ENCODE measurements at regions not wholly inside any gene's neighbourhood (a gene's known extent, or its start where the extent isn't known, plus 50 kb on each side); places are given as distances from the start of the nearest gene placed in this dataset.

GRCh38 chr7:132677918-132678317 lies 101.6 kb upstream of the PLXNA4 start:
- Histone ChIP-seq H3F3A (ENCODE audit: insufficient read depth) (no peaks in the 10 kb centered on the region), H3K79me2 (ENCODE audit: insufficient read depth) (no peaks in the 10 kb centered on the region), H3K9me3 (ENCODE audit: low read depth) (no peaks in the 10 kb centered on the region), H3K36me3 (ENCODE audit: low read depth) (no peaks in the 10 kb centered on the region), H3K4me2 (ENCODE audit: unreplicated experiment) (no peak overlapping the region), H3K4me1 (ENCODE audit: insufficient read depth) (no peaks in the 10 kb centered on the region), H3K27ac (no peak overlapping the region), H3K4me3 (no peak overlapping the region), H3K27me3 (replicated peaks; ENCODE audit: insufficient read depth) (0 out of 2 replicates have a peak, but pooled peaks cover 4% of the 10 kb centered on the region), H3K9ac (no peak overlapping the region), H4K20me1 (ENCODE audit: insufficient read depth) (no peaks in the 10 kb centered on the region), H2AFZ (no peak overlapping the region), H3K9me2 (ENCODE audit: insufficient read depth) (no peaks in the 10 kb centered on the region)
- DNase-seq: no peak
- no peak for TF ChIP-seq EZH2phosphoT487 (IDR thresholded peaks at IDR 0.05; ENCODE audit: insufficient read depth, low read depth)
- TF ChIP-seq EZH2 (IDR thresholded peaks at IDR 0.05; ENCODE audit: insufficient read depth, poor library complexity, severe bottlenecking): no peak
- in situ Hi-C loops (cut with MboI): no loop called here
- 28 to 42% methylated on average over 5 of the region's 5 CpGs for WGBS, 2 experiments (ENCODE audit: low coverage in 1 of 2, low lambda C conversion rate in 2 of 2, missing lambda C conversion rate in 2 of 2)

GRCh38 chr7:132672200-132672990 lies 96.1 kb upstream of the PLXNA4 start:
- DNase-seq: no peak
- no peaks in the 10 kb centered on the region for H3F3A ChIP-seq (ENCODE audit: insufficient read depth)
- no peaks in the 10 kb centered on the region; the same call in 1 of the 2 replicates for H3K27me3 ChIP-seq (replicated peaks; ENCODE audit: insufficient read depth)
- H3K27ac ChIP-seq: no peak overlapping the region
- no peaks in the 10 kb centered on the region for H3K9me3 ChIP-seq (ENCODE audit: low read depth)
- TF ChIP-seq EZH2 (IDR thresholded peaks at IDR 0.05; ENCODE audit: insufficient read depth, poor library complexity, severe bottlenecking) (no peak), EZH2phosphoT487 (IDR thresholded peaks at IDR 0.05; ENCODE audit: insufficient read depth, low read depth) (no peak)
- no peak overlapping the region for H2AFZ ChIP-seq
- no peaks in the 10 kb centered on the region for H3K79me2 ChIP-seq (ENCODE audit: insufficient read depth)
- no peaks in the 10 kb centered on the region for H3K36me3 ChIP-seq (ENCODE audit: low read depth)
- H3K4me1 ChIP-seq (ENCODE audit: insufficient read depth): no peaks in the 10 kb centered on the region
- no peak overlapping the region for H3K4me2 ChIP-seq (ENCODE audit: unreplicated experiment)
- H3K9me2 ChIP-seq (ENCODE audit: insufficient read depth): no peaks in the 10 kb centered on the region
- no peaks in the 10 kb centered on the region for H4K20me1 ChIP-seq (ENCODE audit: insufficient read depth)
- 61 to 67% methylated on average over 9 of the region's 9 CpGs for WGBS, 2 experiments (ENCODE audit: low coverage in 1 of 2, low lambda C conversion rate in 2 of 2, missing lambda C conversion rate in 2 of 2)
- no peak overlapping the region for H3K9ac ChIP-seq
- in situ Hi-C loops (cut with MboI): no loop called here
- no peak overlapping the region for H3K4me3 ChIP-seq

GRCh38 chr7:132666774-132667172 lies 90.5 kb upstream of the PLXNA4 start:
- no peaks in the 10 kb centered on the region for H4K20me1 ChIP-seq (ENCODE audit: insufficient read depth)
- no peaks in the 10 kb centered on the region for H3K4me1 ChIP-seq (ENCODE audit: insufficient read depth)
- in situ Hi-C loops (cut with MboI): no loop called here
- no peaks in the 10 kb centered on the region for H3F3A ChIP-seq (ENCODE audit: insufficient read depth)
- H3K27me3 ChIP-seq (replicated peaks; ENCODE audit: insufficient read depth): no peaks in the 10 kb centered on the region; the same call in 1 of the 2 replicates
- 32 to 35% methylated on average over 2 of the region's 2 CpGs for WGBS, 2 experiments (ENCODE audit: low coverage in 1 of 2, low lambda C conversion rate in 2 of 2, missing lambda C conversion rate in 2 of 2)
- peak overlapping the region; percentile 28 for H3K4me2 ChIP-seq (ENCODE audit: unreplicated experiment)
- H3K9me3 ChIP-seq (ENCODE audit: low read depth): no peaks in the 10 kb centered on the region
- H3K79me2 ChIP-seq (ENCODE audit: insufficient read depth): no peaks in the 10 kb centered on the region
- peak; percentile 31 for DNase-seq
- H3K27ac ChIP-seq: no peak overlapping the region
- H3K36me3 ChIP-seq (ENCODE audit: low read depth): no peaks in the 10 kb centered on the region
- no peaks in the 10 kb centered on the region for H3K9me2 ChIP-seq (ENCODE audit: insufficient read depth)
- H3K4me3 ChIP-seq: no peak overlapping the region
- TF ChIP-seq EZH2 (IDR thresholded peaks at IDR 0.05; ENCODE audit: insufficient read depth, poor library complexity, severe bottlenecking) (no peak), EZH2phosphoT487 (IDR thresholded peaks at IDR 0.05; ENCODE audit: insufficient read depth, low read depth) (no peak)
- no peak overlapping the region for H3K9ac ChIP-seq
- H2AFZ ChIP-seq: peak overlapping the region; percentile 48; the same call in 1 of the 2 replicates

GRCh38 chr7:132666071-132666773 lies 90.0 kb upstream of the PLXNA4 start:
- in situ Hi-C loops (cut with MboI): no loop called here
- H3K9ac ChIP-seq: no peak overlapping the region
- H3K27me3 ChIP-seq (replicated peaks; ENCODE audit: insufficient read depth): no peaks in the 10 kb centered on the region; the same call in 1 of the 2 replicates
- H3K4me3 ChIP-seq: no peak overlapping the region
- H3K9me3 ChIP-seq (ENCODE audit: low read depth): no peaks in the 10 kb centered on the region
- peak; percentile 43 for DNase-seq
- no peaks in the 10 kb centered on the region for H3K79me2 ChIP-seq (ENCODE audit: insufficient read depth)
- peak overlapping the region; percentile 48; the same call in 1 of the 2 replicates for H2AFZ ChIP-seq
- H3K9me2 ChIP-seq (ENCODE audit: insufficient read depth): no peaks in the 10 kb centered on the region
- no peaks in the 10 kb centered on the region for H3K36me3 ChIP-seq (ENCODE audit: low read depth)
- TF ChIP-seq EZH2phosphoT487 (IDR thresholded peaks at IDR 0.05; ENCODE audit: insufficient read depth, low read depth) (no peak), EZH2 (IDR thresholded peaks at IDR 0.05; ENCODE audit: insufficient read depth, poor library complexity, severe bottlenecking) (no peak)
- no peaks in the 10 kb centered on the region for H3K4me1 ChIP-seq (ENCODE audit: insufficient read depth)
- no peaks in the 10 kb centered on the region for H4K20me1 ChIP-seq (ENCODE audit: insufficient read depth)
- peak overlapping the region; percentile 28 for H3K4me2 ChIP-seq (ENCODE audit: unreplicated experiment)
- H3K27ac ChIP-seq: no peak overlapping the region
- no peaks in the 10 kb centered on the region for H3F3A ChIP-seq (ENCODE audit: insufficient read depth)
- 31 to 52% methylated on average over 3 of the region's 3 CpGs for WGBS, 2 experiments (ENCODE audit: low coverage in 1 of 2, low lambda C conversion rate in 2 of 2, missing lambda C conversion rate in 2 of 2)
